ENCODE measurements at regions not wholly inside any gene's neighbourhood (a gene's known extent, or its start where the extent isn't known, plus 50 kb on each side); places are given as distances from the start of the nearest gene placed in this dataset.

GRCh38 chr13:76148374-76148773 lies 512.2 kb downstream of the LMO7 start:
- TF ChIP-seq CTCF (IDR thresholded peaks at IDR 0.05) (no peak), POLR2A (IDR thresholded peaks at IDR 0.05) (no peak)
